Sigmoid colon (tissue), 4 donors: ENCODE measurements at regions not wholly inside any gene's neighbourhood (a gene's known extent, or its start where the extent isn't known, plus 50 kb on each side); places are given as distances from the start of the nearest gene placed in this dataset.

Experiments
- CTCF ChIP-seq, 4 experiments: fragments of 450-650 bp in 3 of 4; fragments of 200-600 bp in 1 of 4; IDR thresholded peaks; one replicate each; pipeline ENCODE4 v1.5.1; 2016 to 2019; ENCODE audit warnings: antibody characterized with exemption in 4 of 4, mild to moderate bottlenecking in 3 of 4, moderate library complexity in 2 of 4
- EP300 ChIP-seq, 4 donors: sonication (generic); formaldehyde crosslinking; IDR thresholded peaks; one replicate each; pipeline ENCODE4 v1.6.1; 2017; ENCODE audit warnings: antibody characterized with exemption in 4 of 4
- POLR2A ChIP-seq, 2 donors: fragments of 450-650 bp; IDR thresholded peaks; one replicate each; pipeline ENCODE4 v1.6.1; 2016; ENCODE audit warnings: antibody characterized with exemption in 2 of 2, mild to moderate bottlenecking in 2 of 2, moderate library complexity in 2 of 2
- POLR2AphosphoS5 ChIP-seq, 4 donors: sonication (generic); formaldehyde crosslinking; IDR thresholded peaks; one replicate each; pipeline ENCODE4 v1.6.1; 2017; ENCODE audit warnings: antibody characterized with exemption in 4 of 4

DNA sequence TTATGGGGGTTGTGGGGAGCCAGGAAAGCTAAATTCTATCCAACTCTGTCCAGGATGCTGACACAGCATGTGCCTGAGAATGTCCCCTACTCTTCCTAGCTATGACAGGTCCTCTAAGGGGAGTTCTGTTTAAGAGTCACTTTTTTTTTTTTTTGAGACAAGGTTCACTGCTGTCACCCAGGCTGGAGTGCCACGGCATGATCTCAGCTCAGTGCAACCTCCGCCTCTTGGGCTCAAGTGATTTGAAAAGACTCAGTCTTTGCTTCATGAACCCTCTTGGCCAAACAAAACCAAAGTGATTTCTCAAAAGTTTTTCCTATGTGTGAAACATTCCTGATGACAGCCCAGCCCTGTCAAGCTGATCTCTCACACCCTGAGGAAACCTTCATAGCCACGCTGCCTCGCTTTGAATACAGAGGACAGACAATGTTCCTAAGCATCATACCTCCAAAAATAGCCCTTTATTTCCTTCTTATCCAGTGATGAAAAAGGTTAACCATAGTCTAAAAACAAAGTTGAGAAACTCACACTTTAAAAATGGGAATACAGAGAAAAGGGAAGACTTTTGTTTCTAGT, 105.5 kb upstream of the PROK2 start:
- TF ChIP-seq CTCF (IDR thresholded peaks at IDR 0.05): no peak
- no peak for TF ChIP-seq POLR2AphosphoS5 (IDR thresholded peaks at IDR 0.05)
- TF ChIP-seq POLR2A (IDR thresholded peaks at IDR 0.05): no peak
- TF ChIP-seq EP300 (IDR thresholded peaks at IDR 0.05): no peak
